Body of pancreas (tissue), 4 donors: ENCODE measurements at regions not wholly inside any gene's neighbourhood (a gene's known extent, or its start where the extent isn't known, plus 50 kb on each side); places are given as distances from the start of the nearest gene placed in this dataset.

Experiments
- POLR2A ChIP-seq, 3 donors: fragments of 450-650 bp; IDR thresholded peaks; one replicate each; pipeline ENCODE4 v1.6.1; 2016; ENCODE audit warnings: antibody characterized with exemption in 3 of 3, mild to moderate bottlenecking in 2 of 3
- TF ChIP-seq, protein P1 (sequence below), 7 experiments: fragments of 450-650 bp in 4 of 7; fragments of 200-600 bp in 3 of 7; sonication (generic) in 3 of 7; IDR thresholded peaks; one replicate each; pipeline ENCODE4 v1.5.1; 2016 to 2019; ENCODE audit warnings: antibody characterized with exemption in 7 of 7

DNA sequence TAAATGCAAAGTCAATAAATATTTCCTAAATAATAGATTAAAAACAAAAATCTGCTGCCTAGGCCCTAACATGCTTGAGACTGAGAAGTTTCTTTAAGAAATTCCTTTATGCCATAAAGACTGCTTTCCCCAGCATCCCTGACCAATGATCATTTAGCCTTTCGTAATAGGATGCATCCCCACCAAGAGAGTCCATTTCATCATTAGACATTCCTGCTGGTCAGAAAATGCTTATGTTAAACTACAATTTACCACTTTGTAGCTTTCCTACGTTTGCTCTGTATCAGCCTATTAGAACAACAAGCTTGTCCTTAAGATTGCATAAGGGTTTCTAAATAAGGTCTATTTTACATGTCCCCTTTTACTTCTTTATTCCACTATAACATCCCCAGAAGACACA is 59.8 kb upstream of the HSF2 start:
- no peak for TF ChIP-seq POLR2A (IDR thresholded peaks at IDR 0.05)
- TF ChIP-seq, protein P1, sequence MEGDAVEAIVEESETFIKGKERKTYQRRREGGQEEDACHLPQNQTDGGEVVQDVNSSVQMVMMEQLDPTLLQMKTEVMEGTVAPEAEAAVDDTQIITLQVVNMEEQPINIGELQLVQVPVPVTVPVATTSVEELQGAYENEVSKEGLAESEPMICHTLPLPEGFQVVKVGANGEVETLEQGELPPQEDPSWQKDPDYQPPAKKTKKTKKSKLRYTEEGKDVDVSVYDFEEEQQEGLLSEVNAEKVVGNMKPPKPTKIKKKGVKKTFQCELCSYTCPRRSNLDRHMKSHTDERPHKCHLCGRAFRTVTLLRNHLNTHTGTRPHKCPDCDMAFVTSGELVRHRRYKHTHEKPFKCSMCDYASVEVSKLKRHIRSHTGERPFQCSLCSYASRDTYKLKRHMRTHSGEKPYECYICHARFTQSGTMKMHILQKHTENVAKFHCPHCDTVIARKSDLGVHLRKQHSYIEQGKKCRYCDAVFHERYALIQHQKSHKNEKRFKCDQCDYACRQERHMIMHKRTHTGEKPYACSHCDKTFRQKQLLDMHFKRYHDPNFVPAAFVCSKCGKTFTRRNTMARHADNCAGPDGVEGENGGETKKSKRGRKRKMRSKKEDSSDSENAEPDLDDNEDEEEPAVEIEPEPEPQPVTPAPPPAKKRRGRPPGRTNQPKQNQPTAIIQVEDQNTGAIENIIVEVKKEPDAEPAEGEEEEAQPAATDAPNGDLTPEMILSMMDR (IDR thresholded peaks at IDR 0.05) = no peak
